Activated CD4-positive, alpha-beta T cell treated with anti-CD3 and anti-CD28 coated beads, Interleukin-2, amount 10 ng/mL, durations not matched to agents 7 days and 5 days (primary cell): ENCODE measurements at regions not wholly inside any gene's neighbourhood (a gene's known extent, or its start where the extent isn't known, plus 50 kb on each side); places are given as distances from the start of the nearest gene placed in this dataset.

Source experiments
- CTCF ChIA-PET: fragments of 350-600 bp; sonication (Branson Sonifier 250); formaldehyde crosslinking; loops from one replicate; lab custom pipeline; 2021; ENCODE audit warnings: antibody characterized with exemption; lab: Charles Lee
- POLR2A ChIA-PET: fragments of 350-600 bp; sonication (Branson Sonifier 250); formaldehyde crosslinking; loops from one replicate; lab custom pipeline; 2021; ENCODE audit warnings: antibody characterized with exemption; lab: Charles Lee
- DNase-seq: peaks from one replicate; pipeline ENCODE4 v3.0.0-alpha.2; 2020
- H3K27ac Mint-ChIP-seq: one replicate; pipeline ENCODE4 v1.8.0; 2021; ENCODE audit warnings: mild to moderate bottlenecking, moderate library complexity, mixed read lengths
- H3K27me3 Mint-ChIP-seq: one replicate; pipeline ENCODE4 v1.8.0; 2021; ENCODE audit warnings: mixed read lengths
- H3K36me3 Mint-ChIP-seq: one replicate; pipeline ENCODE4 v1.8.0; 2021; ENCODE audit warnings: low read depth, mixed read lengths
- H3K4me1 Mint-ChIP-seq: one replicate; pipeline ENCODE4 v1.8.0; 2021; ENCODE audit warnings: mixed read lengths
- H3K4me3 Mint-ChIP-seq: one replicate; pipeline ENCODE4 v1.8.0; 2021; ENCODE audit warnings: mild to moderate bottlenecking, moderate library complexity, mixed read lengths
- H3K9me3 Mint-ChIP-seq: one replicate; pipeline ENCODE4 v1.8.0; 2021; ENCODE audit warnings: mixed read lengths

GRCh38 chr5:143624465-143624864, 187.5 kb upstream of the HMHB1 start:
- POLR2A ChIA-PET: no interaction called here

GRCh38 chr5:143619040-143619439, 192.9 kb upstream of the HMHB1 start:
- DNase-seq: no peak
- Mint-ChIP-seq H3K27me3 (peaks cover 1% of the 10 kb centered on the region), H3K4me3 (no peak overlapping the region), H3K27ac (no peak overlapping the region), H3K9me3 (no peaks in the 10 kb centered on the region), H3K36me3 (no peaks in the 10 kb centered on the region), H3K4me1 (no peaks in the 10 kb centered on the region)
- CTCF ChIA-PET: interaction anchor here (1.4 kb wide), 2 partner anchors 12 to 21 kb away, joined by 4 read pairs; no protein-coding TSS in a partner anchor
- POLR2A ChIA-PET: no interaction called here

More at GRCh38 chr5:143624465-143624864, 187.5 kb upstream of the HMHB1 start:
- H3K36me3 Mint-ChIP-seq: peaks cover 3% of the 10 kb centered on the region
- CTCF ChIA-PET: no interaction called here
- H3K4me1 Mint-ChIP-seq: no peaks in the 10 kb centered on the region
- H3K27me3 Mint-ChIP-seq: no peaks in the 10 kb centered on the region
- H3K27ac Mint-ChIP-seq: peak overlapping the region; percentile 61
- no peak overlapping the region for H3K4me3 Mint-ChIP-seq
- DNase-seq: no peak
- H3K9me3 Mint-ChIP-seq: peaks cover 4% of the 10 kb centered on the region

GRCh38 chr5:143618141-143618540, 193.8 kb upstream of the HMHB1 start:
- Mint-ChIP-seq H3K9me3 (no peaks in the 10 kb centered on the region), H3K27me3 (peaks cover 1% of the 10 kb centered on the region)

GRCh38 chr5:143614831-143615230, 197.1 kb upstream of the HMHB1 start:
- Mint-ChIP-seq H3K9me3 (peaks cover 5% of the 10 kb centered on the region), H3K4me1 (no peaks in the 10 kb centered on the region), H3K4me3 (no peak overlapping the region), H3K27ac (no peak overlapping the region), H3K36me3 (no peaks in the 10 kb centered on the region), H3K27me3 (peaks cover 6% of the 10 kb centered on the region)
- DNase-seq: no peak
- POLR2A ChIA-PET: no interaction called here
- CTCF ChIA-PET: interaction anchor here (1.2 kb wide), 1 partner anchor 9 kb away, joined by 3 read pairs; no protein-coding TSS in a partner anchor

More at GRCh38 chr5:143618141-143618540, 193.8 kb upstream of the HMHB1 start:
- Mint-ChIP-seq H3K4me3 (no peak overlapping the region), H3K27ac (no peak overlapping the region), H3K36me3 (no peaks in the 10 kb centered on the region), H3K4me1 (no peaks in the 10 kb centered on the region)
- DNase-seq: no peak
- CTCF ChIA-PET: interaction anchor here (0.5 to 1.4 kb wide), 3 partner anchors 13 to 562 kb away, joined by 3 to 4 read pairs (median 4); no protein-coding TSS in a partner anchor
- POLR2A ChIA-PET: interaction anchor here (0.6 kb wide), 1 partner anchor 13 kb away, joined by 4 read pairs; no protein-coding TSS in a partner anchor

- CTCF ChIA-PET: no interaction called here
- no peak for DNase-seq
- Mint-ChIP-seq H3K36me3 (peaks cover 2% of the 10 kb centered on the region), H3K27me3 (peaks cover 10% of the 10 kb centered on the region), H3K9me3 (peaks cover 16% of the 10 kb centered on the region), H3K4me3 (no peak overlapping the region), H3K4me1 (no peaks in the 10 kb centered on the region), H3K27ac (no peak overlapping the region)
- POLR2A ChIA-PET: no interaction called here
These were observed 198.6 kb upstream of the HMHB1 start for GRCh38 chr5:143613329-143613728.

- no peak overlapping the region for H3K27ac Mint-ChIP-seq
- ChIA-PET POLR2A (no interaction called here), CTCF (no interaction called here)
- DNase-seq: no peak
- peaks cover 9% of the 10 kb centered on the region for H3K27me3 Mint-ChIP-seq
- H3K4me1 Mint-ChIP-seq: peaks cover 8% of the 10 kb centered on the region
- H3K4me3 Mint-ChIP-seq: no peak overlapping the region
- H3K36me3 Mint-ChIP-seq: peaks cover 4% of the 10 kb centered on the region
- peaks cover 16% of the 10 kb centered on the region for H3K9me3 Mint-ChIP-seq
These were observed 201.0 kb upstream of the HMHB1 start for GRCh38 chr5:143610946-143611345.

GRCh38 chr5:143606043-143606752, 202.7 kb upstream of the NR3C1 start:
- peak overlapping the region; percentile 88 for H3K27ac Mint-ChIP-seq
- DNase-seq: peak; percentile 15

GRCh38 chr5:143605403-143606005, 202.0 kb upstream of the NR3C1 start:
- CTCF ChIA-PET: interaction anchor here (0.6 to 1.9 kb wide), 9 partner anchors 10 to 797 kb away, joined by 3 to 11 read pairs (median 4); partner anchors contain the start of gene NR3C1
- Mint-ChIP-seq H3K36me3 (peaks cover 6% of the 10 kb centered on the region), H3K27me3 (peaks cover 4% of the 10 kb centered on the region), H3K4me1 (peaks cover 34% of the 10 kb centered on the region), H3K4me3 (peak overlapping the region; percentile 13), H3K9me3 (peaks cover 28% of the 10 kb centered on the region), H3K27ac (peak overlapping the region; percentile 88)
- DNase-seq: peak; percentile 63
- POLR2A ChIA-PET: interaction anchor here (0.6 to 1.3 kb wide), 4 partner anchors 12 to 864 kb away, joined by 3 to 7 read pairs (median 4); partner anchors contain the start of gene NR3C1

More at GRCh38 chr5:143606043-143606752, 202.7 kb upstream of the NR3C1 start:
- Mint-ChIP-seq H3K4me3 (peak overlapping the region; percentile 13), H3K9me3 (peaks cover 29% of the 10 kb centered on the region), H3K4me1 (peaks cover 34% of the 10 kb centered on the region), H3K36me3 (peaks cover 6% of the 10 kb centered on the region), H3K27me3 (peaks cover 4% of the 10 kb centered on the region)
- ChIA-PET POLR2A (interaction anchor here (0.6 to 1.3 kb wide), 2 partner anchors 203 to 865 kb away, joined by 4 to 7 read pairs; partner anchors contain the start of gene NR3C1), CTCF (interaction anchor here (0.6 to 1.9 kb wide), 8 partner anchors 9 to 797 kb away, joined by 3 to 11 read pairs (median 4); no protein-coding TSS in a partner anchor)

- Mint-ChIP-seq H3K4me1 (peaks cover 34% of the 10 kb centered on the region), H3K9me3 (peaks cover 21% of the 10 kb centered on the region), H3K27ac (no peak overlapping the region), H3K36me3 (peaks cover 2% of the 10 kb centered on the region), H3K4me3 (no peak overlapping the region), H3K27me3 (no peaks in the 10 kb centered on the region)
- no peak for DNase-seq
- ChIA-PET POLR2A (no interaction called here), CTCF (no interaction called here)
These were observed 198.4 kb upstream of the NR3C1 start for GRCh38 chr5:143601917-143602333.

- DNase-seq: no peak
- H3K27ac Mint-ChIP-seq: no peak overlapping the region
- peaks cover 32% of the 10 kb centered on the region for H3K4me1 Mint-ChIP-seq
- no peak overlapping the region for H3K4me3 Mint-ChIP-seq
- ChIA-PET CTCF (no interaction called here), POLR2A (no interaction called here)
- H3K27me3 Mint-ChIP-seq: no peaks in the 10 kb centered on the region
- peaks cover 23% of the 10 kb centered on the region for H3K9me3 Mint-ChIP-seq
- H3K36me3 Mint-ChIP-seq: peaks cover 2% of the 10 kb centered on the region
These were observed 197.9 kb upstream of the NR3C1 start for GRCh38 chr5:143601357-143601756.

- POLR2A ChIA-PET: no interaction called here
These were observed 197.1 kb upstream of the NR3C1 start for GRCh38 chr5:143600396-143601075.

GRCh38 chr5:143599474-143599873, 196.0 kb upstream of the NR3C1 start:
- Mint-ChIP-seq H3K9me3 (peaks cover 21% of the 10 kb centered on the region), H3K4me3 (no peak overlapping the region), H3K4me1 (peaks cover 21% of the 10 kb centered on the region), H3K27ac (no peak overlapping the region), H3K36me3 (peaks cover 2% of the 10 kb centered on the region), H3K27me3 (no peaks in the 10 kb centered on the region)
- POLR2A ChIA-PET: no interaction called here
- CTCF ChIA-PET: interaction anchor here (1.5 kb wide), 1 partner anchor 10 kb away, joined by 4 read pairs; no protein-coding TSS in a partner anchor
- no peak for DNase-seq

More at GRCh38 chr5:143600396-143601075, 197.1 kb upstream of the NR3C1 start:
- Mint-ChIP-seq H3K4me1 (peaks cover 26% of the 10 kb centered on the region), H3K9me3 (peaks cover 24% of the 10 kb centered on the region), H3K27ac (no peak overlapping the region), H3K27me3 (no peaks in the 10 kb centered on the region), H3K36me3 (peaks cover 2% of the 10 kb centered on the region), H3K4me3 (no peak overlapping the region)
- no peak for DNase-seq
- CTCF ChIA-PET: interaction anchor here (1.2 kb wide), 1 partner anchor 13 kb away, joined by 3 read pairs; no protein-coding TSS in a partner anchor
